HepG2 (cell line): ENCODE measurements at regions not wholly inside any gene's neighbourhood (a gene's known extent, or its start where the extent isn't known, plus 50 kb on each side); places are given as distances from the start of the nearest gene placed in this dataset.

Source experiments
- ATF7 ChIP-seq, 2 experiments: fragments of 450-650 bp in 1 of 2; sonication (generic) in 1 of 2; formaldehyde crosslinking in 1 of 2; IDR thresholded peaks; 2 replicates each; pipeline versions ENCODE4 v1.4.0 to v1.6.1; 2016 to 2020; ENCODE audit warnings: antibody characterized with exemption in 1 of 2, mild to moderate bottlenecking in 1 of 2, missing genetic modification reagents in 1 of 2
- DPF2 ChIP-seq: sonication (generic); formaldehyde crosslinking; IDR thresholded peaks from 2 replicates; pipeline ENCODE4 v1.4.0; 2020; ENCODE audit warnings: mild to moderate bottlenecking, low read depth, missing genetic modification reagents, borderline replicate concordance
- ELF1 ChIP-seq: sonication (generic); formaldehyde crosslinking; IDR thresholded peaks from 2 replicates; pipeline ENCODE4 v1.4.0; 2020; ENCODE audit warnings: missing genetic modification reagents
- EP300 ChIP-seq, 3 experiments: sonication (generic) in 1 of 3; formaldehyde crosslinking in 1 of 3; IDR thresholded peaks; 2 replicates each; pipeline versions ENCODE4 v1.5.1 to v1.6.1; 2011 to 2020; ENCODE audit warnings: low read depth in 2 of 3, low read length in 2 of 3, borderline replicate concordance in 1 of 3, improper control_type of control experiment in 1 of 3, mild to moderate bottlenecking in 1 of 3, missing genetic modification reagents in 1 of 3, moderate library complexity in 1 of 3
- ERF ChIP-seq: IDR thresholded peaks from 2 replicates; pipeline ENCODE4 v1.6.1; 2018; ENCODE audit warnings: missing biosample characterization, missing genetic modification reagents
- ESRRA ChIP-seq: sonication (generic); formaldehyde crosslinking; IDR thresholded peaks from 2 replicates; pipeline ENCODE4 v1.5.1; 2020; ENCODE audit warnings: mild to moderate bottlenecking, low read depth, missing genetic modification reagents
- FOXK1 ChIP-seq: sonication (generic); formaldehyde crosslinking; IDR thresholded peaks from 2 replicates; pipeline ENCODE4 v1.4.0; 2020; ENCODE audit warnings: low read depth, missing genetic modification reagents, borderline replicate concordance
- GATAD1 ChIP-seq: IDR thresholded peaks from 2 replicates; pipeline ENCODE4 v1.6.1; 2016; ENCODE audit warnings: missing genetic modification reagents, missing compliant biosample characterization
- HMG20A ChIP-seq: IDR thresholded peaks from 2 replicates; pipeline ENCODE4 v1.6.1; 2016; ENCODE audit warnings: borderline replicate concordance
- IKZF5 ChIP-seq: IDR thresholded peaks from 2 replicates; pipeline ENCODE4 v1.6.1; 2018; ENCODE audit warnings: missing genetic modification reagents, mild to moderate bottlenecking, missing compliant biosample characterization
- IRF1 ChIP-seq: sonication (generic); formaldehyde crosslinking; IDR thresholded peaks from 2 replicates; pipeline ENCODE4 v1.4.0; 2020; ENCODE audit warnings: low read depth, mild to moderate bottlenecking, missing genetic modification reagents
- MIER3 ChIP-seq: IDR thresholded peaks from 2 replicates; pipeline ENCODE4 v1.6.1; 2016; ENCODE audit warnings: missing compliant biosample characterization, borderline replicate concordance
- NCOR1 ChIP-seq: fragments of 200-600 bp; sonication (generic); IDR thresholded peaks from 2 replicates; pipeline ENCODE4 v1.7.0; 2017; ENCODE audit warnings: antibody characterized with exemption, low read length, borderline replicate concordance
- PHF21A ChIP-seq: sonication (generic); formaldehyde crosslinking; IDR thresholded peaks from 2 replicates; pipeline ENCODE4 v1.5.0; 2020; ENCODE audit warnings: mild to moderate bottlenecking, missing genetic modification reagents
- SP140L ChIP-seq: sonication (generic); formaldehyde crosslinking; IDR thresholded peaks from 2 replicates; pipeline ENCODE4 v1.4.0; 2020; ENCODE audit warnings: missing genetic modification reagents, borderline replicate concordance
- ZMYM4 ChIP-seq: sonication (generic); formaldehyde crosslinking; IDR thresholded peaks from 2 replicates; pipeline ENCODE4 v1.8.1; 2023; ENCODE audit warnings: mild to moderate bottlenecking, missing genetic modification reagents
- ZNF333 ChIP-seq: sonication (generic); formaldehyde crosslinking; IDR thresholded peaks from 2 replicates; pipeline ENCODE4 v1.4.0; 2020; ENCODE audit warnings: mild to moderate bottlenecking, missing genetic modification reagents, borderline replicate concordance
- ZNF652 ChIP-seq: IDR thresholded peaks from 2 replicates; pipeline ENCODE4 v1.6.1; 2016; ENCODE audit warnings: low read depth, borderline replicate concordance
- ZNF781 ChIP-seq: sonication (generic); formaldehyde crosslinking; IDR thresholded peaks from 2 replicates; pipeline ENCODE4 v1.5.1; 2020; ENCODE audit warnings: borderline replicate concordance, mild to moderate bottlenecking, missing genetic modification reagents; ENCODE audit errors: not compliant biosample characterization
- ZNF788 ChIP-seq: sonication (generic); formaldehyde crosslinking; IDR thresholded peaks from 2 replicates; pipeline ENCODE4 v1.5.0; 2020; ENCODE audit warnings: mild to moderate bottlenecking, missing genetic modification reagents, borderline replicate concordance
- ZSCAN12 ChIP-seq: sonication (generic); formaldehyde crosslinking; IDR thresholded peaks from 2 replicates; pipeline ENCODE4 v1.9.0; 2021; ENCODE audit warnings: mild to moderate bottlenecking, missing genetic modification reagents
- TF ChIP-seq, protein P1 (sequence below): sonication (generic); formaldehyde crosslinking; IDR thresholded peaks from 2 replicates; pipeline ENCODE4 v1.9.0; 2021; ENCODE audit warnings: missing genetic modification reagents, borderline replicate concordance

DNA sequence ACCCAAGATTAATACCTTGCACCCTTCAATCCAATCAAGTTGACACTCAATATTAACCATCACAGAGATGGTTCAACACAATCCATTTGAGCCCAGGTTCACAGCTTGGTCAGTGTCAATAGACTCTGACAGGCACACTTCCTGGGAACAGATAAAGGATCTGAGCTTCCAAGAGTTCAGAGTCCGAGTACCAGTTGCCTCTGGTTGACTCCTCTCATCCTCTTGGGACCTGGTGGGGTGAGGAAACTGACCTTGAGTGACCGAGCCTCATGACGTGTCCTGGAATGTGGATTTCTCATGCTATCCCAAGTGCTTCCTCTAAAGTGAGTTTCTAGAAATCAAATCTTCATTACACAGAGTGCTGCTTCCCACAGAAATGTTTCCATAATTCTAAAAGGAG is 162.0 kb downstream of the CYP26A1 start (continued):
- TF ChIP-seq ZSCAN12 (CRISPR knock-in tag), result no peak
- peak; percentile 53; the same call in 1 of the 2 replicates for TF ChIP-seq ZNF652
- no peak for TF ChIP-seq ATF7 (IDR thresholded peaks at IDR 0.05)
- 0 out of 2 replicates have a peak, but pooled peaks have one; percentile 27 for TF ChIP-seq ATF7 (CRISPR knock-in tag; IDR thresholded peaks at IDR 0.05)
- TF ChIP-seq, protein P1, sequence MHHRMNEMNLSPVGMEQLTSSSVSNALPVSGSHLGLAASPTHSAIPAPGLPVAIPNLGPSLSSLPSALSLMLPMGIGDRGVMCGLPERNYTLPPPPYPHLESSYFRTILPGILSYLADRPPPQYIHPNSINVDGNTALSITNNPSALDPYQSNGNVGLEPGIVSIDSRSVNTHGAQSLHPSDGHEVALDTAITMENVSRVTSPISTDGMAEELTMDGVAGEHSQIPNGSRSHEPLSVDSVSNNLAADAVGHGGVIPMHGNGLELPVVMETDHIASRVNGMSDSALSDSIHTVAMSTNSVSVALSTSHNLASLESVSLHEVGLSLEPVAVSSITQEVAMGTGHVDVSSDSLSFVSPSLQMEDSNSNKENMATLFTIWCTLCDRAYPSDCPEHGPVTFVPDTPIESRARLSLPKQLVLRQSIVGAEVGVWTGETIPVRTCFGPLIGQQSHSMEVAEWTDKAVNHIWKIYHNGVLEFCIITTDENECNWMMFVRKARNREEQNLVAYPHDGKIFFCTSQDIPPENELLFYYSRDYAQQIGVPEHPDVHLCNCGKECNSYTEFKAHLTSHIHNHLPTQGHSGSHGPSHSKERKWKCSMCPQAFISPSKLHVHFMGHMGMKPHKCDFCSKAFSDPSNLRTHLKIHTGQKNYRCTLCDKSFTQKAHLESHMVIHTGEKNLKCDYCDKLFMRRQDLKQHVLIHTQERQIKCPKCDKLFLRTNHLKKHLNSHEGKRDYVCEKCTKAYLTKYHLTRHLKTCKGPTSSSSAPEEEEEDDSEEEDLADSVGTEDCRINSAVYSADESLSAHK (CRISPR knock-in tag), result no peak
- TF ChIP-seq ZNF781 (CRISPR knock-in tag), result no peak
- peak; percentile 69; the same call in 1 of the 2 replicates for TF ChIP-seq ZNF788 (CRISPR knock-in tag)
- peak; percentile 71; the same call in 1 of the 2 replicates for TF ChIP-seq MIER3 (CRISPR knock-in tag)
- TF ChIP-seq EP300 (IDR thresholded peaks at IDR 0.05; ENCODE audit: low read depth in 2 of 2, low read length in 2 of 2), result peak in 1 of 2 experiments; percentile 70; a peak in 2 of 4 replicates
- TF ChIP-seq EP300 (CRISPR knock-in tag; IDR thresholded peaks at IDR 0.05; ENCODE audit: borderline replicate concordance), result peak; percentile 75; the same call in 1 of the 2 replicates
- 0 out of 2 replicates have a peak, but pooled peaks have one; percentile 20 for TF ChIP-seq FOXK1 (CRISPR knock-in tag)
- no peak for TF ChIP-seq SP140L
- peak; percentile 82 for TF ChIP-seq PHF21A (CRISPR knock-in tag)
- TF ChIP-seq ESRRA (CRISPR knock-in tag), result peak; percentile 96
- TF ChIP-seq GATAD1 (CRISPR knock-in tag), result peak; percentile 64
- peak; percentile 71 for TF ChIP-seq DPF2 (CRISPR knock-in tag)
- peak; percentile 81 for TF ChIP-seq NCOR1
- TF ChIP-seq ERF, result peak; percentile 64; the same call in 1 of the 2 replicates
- TF ChIP-seq ZMYM4 (CRISPR knock-in tag), result peak; percentile 80
- no peak for TF ChIP-seq ZNF333
- TF ChIP-seq IRF1, result no peak
- peak; percentile 84 for TF ChIP-seq IKZF5 (CRISPR knock-in tag)
- peak; percentile 61 for TF ChIP-seq ELF1 (CRISPR knock-in tag)
- peak; percentile 84; the same call in 1 of the 2 replicates for TF ChIP-seq HMG20A (CRISPR knock-in tag)
